ENCODE measurements at regions not wholly inside any gene's neighbourhood (a gene's known extent, or its start where the extent isn't known, plus 50 kb on each side); places are given as distances from the start of the nearest gene placed in this dataset.

DNA sequence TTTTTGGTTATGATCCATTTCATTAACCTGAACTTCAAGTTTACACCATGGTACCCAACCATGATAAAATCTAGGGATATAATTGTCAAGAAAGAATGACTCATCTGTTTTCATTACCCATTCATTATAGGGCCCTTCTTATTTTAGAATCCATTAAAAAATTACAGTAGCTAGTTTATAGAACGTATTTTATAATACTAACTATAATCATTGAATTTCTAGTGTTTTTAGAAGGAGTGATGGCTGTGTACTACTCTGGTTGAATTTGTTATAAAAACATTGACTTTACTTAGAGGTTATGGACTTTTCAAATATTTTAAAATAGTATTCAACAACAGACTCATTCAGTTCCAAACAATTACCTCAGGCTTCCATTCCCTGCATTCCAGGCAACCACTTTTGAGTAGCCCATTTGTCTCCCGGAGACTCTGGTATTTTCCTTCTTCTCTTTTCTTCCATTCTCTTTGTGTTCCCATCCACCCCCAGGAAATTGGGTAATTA is 71.9 kb upstream of the KLF12 start:
- TF ChIP-seq, protein P1, sequence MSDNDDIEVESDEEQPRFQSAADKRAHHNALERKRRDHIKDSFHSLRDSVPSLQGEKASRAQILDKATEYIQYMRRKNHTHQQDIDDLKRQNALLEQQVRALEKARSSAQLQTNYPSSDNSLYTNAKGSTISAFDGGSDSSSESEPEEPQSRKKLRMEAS (CRISPR knock-in tag; IDR thresholded peaks at IDR 0.05), result no peak
- TF ChIP-seq, protein P2, sequence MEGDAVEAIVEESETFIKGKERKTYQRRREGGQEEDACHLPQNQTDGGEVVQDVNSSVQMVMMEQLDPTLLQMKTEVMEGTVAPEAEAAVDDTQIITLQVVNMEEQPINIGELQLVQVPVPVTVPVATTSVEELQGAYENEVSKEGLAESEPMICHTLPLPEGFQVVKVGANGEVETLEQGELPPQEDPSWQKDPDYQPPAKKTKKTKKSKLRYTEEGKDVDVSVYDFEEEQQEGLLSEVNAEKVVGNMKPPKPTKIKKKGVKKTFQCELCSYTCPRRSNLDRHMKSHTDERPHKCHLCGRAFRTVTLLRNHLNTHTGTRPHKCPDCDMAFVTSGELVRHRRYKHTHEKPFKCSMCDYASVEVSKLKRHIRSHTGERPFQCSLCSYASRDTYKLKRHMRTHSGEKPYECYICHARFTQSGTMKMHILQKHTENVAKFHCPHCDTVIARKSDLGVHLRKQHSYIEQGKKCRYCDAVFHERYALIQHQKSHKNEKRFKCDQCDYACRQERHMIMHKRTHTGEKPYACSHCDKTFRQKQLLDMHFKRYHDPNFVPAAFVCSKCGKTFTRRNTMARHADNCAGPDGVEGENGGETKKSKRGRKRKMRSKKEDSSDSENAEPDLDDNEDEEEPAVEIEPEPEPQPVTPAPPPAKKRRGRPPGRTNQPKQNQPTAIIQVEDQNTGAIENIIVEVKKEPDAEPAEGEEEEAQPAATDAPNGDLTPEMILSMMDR (IDR thresholded peaks at IDR 0.05), result no peak
- TF ChIP-seq, protein P3, sequence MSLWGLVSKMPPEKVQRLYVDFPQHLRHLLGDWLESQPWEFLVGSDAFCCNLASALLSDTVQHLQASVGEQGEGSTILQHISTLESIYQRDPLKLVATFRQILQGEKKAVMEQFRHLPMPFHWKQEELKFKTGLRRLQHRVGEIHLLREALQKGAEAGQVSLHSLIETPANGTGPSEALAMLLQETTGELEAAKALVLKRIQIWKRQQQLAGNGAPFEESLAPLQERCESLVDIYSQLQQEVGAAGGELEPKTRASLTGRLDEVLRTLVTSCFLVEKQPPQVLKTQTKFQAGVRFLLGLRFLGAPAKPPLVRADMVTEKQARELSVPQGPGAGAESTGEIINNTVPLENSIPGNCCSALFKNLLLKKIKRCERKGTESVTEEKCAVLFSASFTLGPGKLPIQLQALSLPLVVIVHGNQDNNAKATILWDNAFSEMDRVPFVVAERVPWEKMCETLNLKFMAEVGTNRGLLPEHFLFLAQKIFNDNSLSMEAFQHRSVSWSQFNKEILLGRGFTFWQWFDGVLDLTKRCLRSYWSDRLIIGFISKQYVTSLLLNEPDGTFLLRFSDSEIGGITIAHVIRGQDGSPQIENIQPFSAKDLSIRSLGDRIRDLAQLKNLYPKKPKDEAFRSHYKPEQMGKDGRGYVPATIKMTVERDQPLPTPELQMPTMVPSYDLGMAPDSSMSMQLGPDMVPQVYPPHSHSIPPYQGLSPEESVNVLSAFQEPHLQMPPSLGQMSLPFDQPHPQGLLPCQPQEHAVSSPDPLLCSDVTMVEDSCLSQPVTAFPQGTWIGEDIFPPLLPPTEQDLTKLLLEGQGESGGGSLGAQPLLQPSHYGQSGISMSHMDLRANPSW (CRISPR knock-in tag; conservative IDR thresholded peaks at IDR 0.05; ENCODE audit: low read depth), result no peak
- TF ChIP-seq ESRRA (CRISPR knock-in tag; IDR thresholded peaks at IDR 0.05; ENCODE audit: borderline replicate concordance) (no peak), MXD4 (CRISPR knock-in tag; IDR thresholded peaks at IDR 0.05; ENCODE audit: borderline replicate concordance) (no peak), CREM (CRISPR knock-in tag; IDR thresholded peaks at IDR 0.05) (no peak), NR1H2 (CRISPR knock-in tag; IDR thresholded peaks at IDR 0.05) (no peak), ZBTB21 (CRISPR knock-in tag; IDR thresholded peaks at IDR 0.05; ENCODE audit: borderline replicate concordance) (no peak)

Data from WTC11 (cell line).